Activated CD4-positive, alpha-beta T cell treated with anti-CD3 and anti-CD28 coated beads, Interleukin-10, Interleukin-2, amounts not matched to agents 100 ng/mL and 50 ng/mL, durations not matched to agents 16 hours and 8 hours (primary cell): ENCODE measurements at regions not wholly inside any gene's neighbourhood (a gene's known extent, or its start where the extent isn't known, plus 50 kb on each side); places are given as distances from the start of the nearest gene placed in this dataset.

Experiments used
- DNase-seq: peaks from one replicate; pipeline ENCODE4 v3.0.0-alpha.2; 2020

- no peak for DNase-seq
Measured at GRCh38 chr3:31404871-31405270, 127.9 kb upstream of the STT3B start.

GRCh38 chr3:31405515-31405914 is 127.2 kb upstream of the STT3B start:
- DNase-seq, result no peak

- no peak for DNase-seq
Measured at GRCh38 chr3:31406896-31407295, 125.8 kb upstream of the STT3B start.

- no peak for DNase-seq
Measured at GRCh38 chr3:31407665-31408064, 125.1 kb upstream of the STT3B start.

- no peak for DNase-seq
Measured at GRCh38 chr3:31408720-31409119, 124.0 kb upstream of the STT3B start.

GRCh38 chr3:31409389-31409788 is 123.3 kb upstream of the STT3B start:
- DNase-seq, result no peak

- DNase-seq, result no peak
Measured at GRCh38 chr3:31409866-31410265, 122.9 kb upstream of the STT3B start.

DNA sequence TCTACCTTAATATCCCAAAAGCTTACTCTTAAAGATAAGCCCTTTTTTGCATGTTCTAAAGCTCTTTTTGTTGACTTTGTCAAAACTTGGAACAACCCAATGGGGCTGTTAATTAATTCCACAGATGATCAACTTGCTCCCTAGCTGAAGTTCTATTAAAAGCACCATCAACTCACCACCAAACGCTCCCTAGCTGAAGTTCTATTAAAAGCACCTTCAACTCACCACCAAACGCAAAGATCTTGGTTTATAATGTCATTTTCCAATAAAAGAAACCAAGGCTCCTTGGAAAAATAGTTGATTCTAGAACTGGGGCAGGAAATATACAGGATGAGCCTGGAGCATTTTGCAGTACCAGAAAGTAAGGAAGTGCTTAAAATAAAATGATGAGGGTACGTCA is 122.3 kb upstream of the STT3B start:
- DNase-seq, result no peak

DNA sequence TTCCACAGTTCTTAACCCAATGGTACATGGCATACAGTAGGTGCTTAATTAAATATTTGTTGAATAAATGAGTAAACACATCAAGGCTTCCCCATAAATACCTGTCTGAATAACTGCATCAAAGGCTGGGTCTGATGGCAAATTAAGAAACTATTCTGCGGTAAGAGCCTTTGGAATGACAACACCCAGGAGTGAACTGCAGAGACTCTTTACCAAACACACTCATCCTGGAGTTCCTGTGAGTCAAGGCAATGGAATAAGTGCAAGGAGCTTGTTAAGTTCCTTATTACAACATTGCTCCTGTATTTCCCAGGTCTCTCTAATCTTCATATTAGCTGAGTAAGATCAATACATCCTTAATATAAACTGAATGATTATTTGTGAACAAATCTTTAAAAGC is 119.9 kb upstream of the STT3B start:
- no peak for DNase-seq

GRCh38 chr3:31413515-31413914 is 119.2 kb upstream of the STT3B start:
- DNase-seq, result no peak

GRCh38 chr3:31416980-31417379 is 115.7 kb upstream of the STT3B start:
- no peak for DNase-seq

GRCh38 chr3:31417486-31417885 is 115.2 kb upstream of the STT3B start:
- no peak for DNase-seq

DNA sequence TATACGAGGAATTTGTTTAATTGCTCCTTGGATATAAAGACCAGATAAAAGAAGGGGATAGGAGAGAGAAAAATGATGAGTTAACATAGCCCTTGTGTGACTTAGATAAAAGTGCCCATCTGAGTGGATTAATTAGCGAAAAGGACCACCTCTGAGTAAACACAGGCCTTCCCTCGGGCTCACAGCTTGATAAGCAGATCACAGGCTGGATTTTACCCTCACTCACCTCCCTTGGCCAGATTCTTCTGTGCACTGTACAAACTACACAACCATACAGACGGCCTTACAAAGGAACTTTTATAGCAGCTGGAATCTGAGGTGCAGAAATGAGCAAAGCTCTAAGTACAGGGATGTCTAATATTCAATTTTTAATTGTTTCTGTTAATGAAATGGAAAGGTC is 112.4 kb upstream of the STT3B start:
- no peak for DNase-seq

DNA sequence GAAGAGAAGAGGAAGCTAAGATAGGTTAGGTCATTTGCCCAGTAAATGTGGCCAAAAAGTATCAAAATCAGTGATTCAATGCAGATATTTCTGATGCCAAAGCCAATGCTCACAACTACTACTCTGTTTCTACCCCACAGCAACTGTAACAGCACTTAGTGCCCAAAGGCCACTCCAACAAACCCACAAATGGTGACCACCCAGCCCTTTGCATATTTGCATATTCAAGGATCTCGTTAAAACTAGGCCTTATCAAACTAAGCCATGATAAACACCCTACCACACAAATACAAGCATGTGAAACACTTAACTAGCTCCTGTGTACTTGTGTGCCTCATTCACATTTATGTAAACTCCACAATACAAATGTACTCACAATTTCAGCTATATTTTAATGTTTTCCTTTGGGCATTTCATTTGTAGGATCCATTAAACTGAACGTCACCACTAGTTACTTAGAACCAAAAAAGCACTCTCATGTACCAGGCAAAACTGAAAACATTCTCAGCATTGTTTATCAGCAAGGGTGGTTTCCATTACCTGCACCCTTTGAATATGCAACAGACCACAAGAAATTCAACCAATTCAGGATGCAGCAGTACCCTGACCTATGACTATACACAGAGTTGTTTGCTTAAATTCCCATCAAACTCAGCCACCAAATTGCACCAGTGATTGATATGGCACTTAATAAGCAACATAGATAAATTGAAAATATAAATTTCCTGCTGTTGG is 111.2 kb upstream of the STT3B start:
- no peak for DNase-seq

- DNase-seq, result no peak
Measured at GRCh38 chr3:31422237-31422636, 110.5 kb upstream of the STT3B start.

DNA sequence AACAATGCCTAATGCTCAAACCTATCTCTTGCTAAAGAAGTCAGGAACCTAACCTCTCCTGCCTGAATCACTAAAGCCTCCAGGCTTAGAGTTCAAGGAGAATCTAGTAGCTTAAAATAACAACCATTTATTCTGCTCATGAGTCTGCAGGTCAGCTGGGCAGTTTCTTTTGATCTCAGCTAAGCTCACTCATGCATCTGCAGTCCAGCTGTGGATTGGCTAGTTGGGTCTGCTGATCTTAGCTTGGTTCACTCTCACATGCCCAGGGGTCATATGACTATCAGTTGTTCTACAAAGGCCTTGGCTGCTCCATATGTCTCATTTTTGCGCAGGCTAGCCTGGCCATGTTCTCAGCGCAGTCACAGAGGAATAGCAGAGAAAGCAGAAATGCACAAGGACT is 109.2 kb upstream of the STT3B start:
- no peak for DNase-seq

DNA sequence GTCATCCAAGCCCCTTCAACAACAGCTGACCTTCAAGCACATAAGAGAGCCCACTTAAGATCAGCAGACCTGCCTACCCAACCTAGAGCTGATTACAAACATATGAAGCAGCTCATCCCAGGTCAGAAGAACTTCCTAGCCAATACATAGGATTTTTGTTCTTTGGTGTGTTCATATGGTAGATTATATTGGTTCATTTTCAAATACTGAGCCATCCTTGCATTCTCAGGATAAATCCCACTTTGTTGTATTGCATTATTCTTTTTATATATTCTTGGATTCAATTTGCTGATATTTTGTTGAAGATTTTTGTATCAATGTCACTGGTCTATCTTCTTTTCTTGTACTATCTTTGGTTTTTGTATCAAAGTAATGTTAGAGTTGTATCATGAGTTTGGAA is 107.3 kb upstream of the STT3B start:
- DNase-seq, result no peak

DNA sequence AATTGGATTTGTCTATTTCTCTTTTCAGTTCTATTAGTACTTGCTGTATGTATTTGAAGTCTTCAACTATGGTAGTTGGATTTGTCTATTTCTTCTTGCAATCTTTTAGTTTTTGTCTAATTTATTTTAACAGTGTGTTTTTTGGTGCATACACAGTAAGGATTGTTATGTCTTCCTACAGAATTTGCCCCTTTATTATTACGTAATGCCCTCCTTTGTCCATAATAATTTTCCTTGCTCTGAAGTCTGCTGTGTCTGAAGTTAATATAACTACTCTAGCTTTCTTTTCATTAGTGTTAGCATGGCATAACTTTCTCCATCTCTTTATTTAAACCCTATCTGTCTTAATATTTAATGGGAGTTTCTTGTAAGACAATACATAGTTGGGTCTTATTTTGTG is 105.1 kb upstream of the STT3B start:
- DNase-seq, result no peak

DNA sequence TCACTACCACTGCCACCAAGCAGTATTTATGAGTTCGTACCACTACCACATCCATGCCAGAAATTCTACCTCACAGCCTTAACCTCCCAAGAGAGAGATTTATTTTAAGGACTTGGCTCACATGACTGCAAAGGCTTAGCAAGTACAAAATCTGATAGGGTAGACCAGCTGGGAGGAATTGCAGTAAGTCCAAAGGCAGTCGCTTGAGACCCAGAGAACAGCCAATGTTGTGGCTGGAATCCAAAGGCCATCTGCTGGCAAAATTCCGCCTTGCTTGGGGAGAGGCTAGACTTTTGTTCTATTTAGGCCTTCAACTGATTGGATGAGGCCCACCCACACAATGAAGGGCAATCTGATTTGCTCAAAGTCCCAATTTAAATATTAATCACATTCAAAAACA is 101.4 kb upstream of the STT3B start:
- DNase-seq, result no peak

GRCh38 chr3:31432897-31433678 is 99.6 kb upstream of the STT3B start:
- no peak for DNase-seq

GRCh38 chr3:31433679-31433992 is 99.1 kb upstream of the STT3B start:
- DNase-seq, result no peak

DNA sequence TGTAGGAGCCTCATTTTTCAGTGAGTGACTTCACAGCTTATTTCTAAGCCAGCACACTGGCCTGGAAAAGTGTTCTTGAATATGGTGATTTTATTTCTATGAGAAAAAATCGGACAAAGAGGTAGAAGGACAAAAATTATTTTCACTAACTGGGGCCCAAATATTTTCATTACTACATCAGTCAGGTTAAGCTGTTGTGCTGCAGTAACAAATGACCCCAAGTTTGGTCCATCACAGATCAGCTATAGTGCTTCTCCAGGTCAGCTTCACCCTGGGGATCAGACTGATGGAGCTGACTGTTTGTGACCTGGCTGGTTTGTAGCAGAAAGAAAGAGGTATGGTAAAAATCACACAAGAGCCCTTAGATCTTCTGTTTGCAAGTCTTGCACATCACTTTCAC is 97.9 kb upstream of the STT3B start:
- DNase-seq, result no peak

DNA sequence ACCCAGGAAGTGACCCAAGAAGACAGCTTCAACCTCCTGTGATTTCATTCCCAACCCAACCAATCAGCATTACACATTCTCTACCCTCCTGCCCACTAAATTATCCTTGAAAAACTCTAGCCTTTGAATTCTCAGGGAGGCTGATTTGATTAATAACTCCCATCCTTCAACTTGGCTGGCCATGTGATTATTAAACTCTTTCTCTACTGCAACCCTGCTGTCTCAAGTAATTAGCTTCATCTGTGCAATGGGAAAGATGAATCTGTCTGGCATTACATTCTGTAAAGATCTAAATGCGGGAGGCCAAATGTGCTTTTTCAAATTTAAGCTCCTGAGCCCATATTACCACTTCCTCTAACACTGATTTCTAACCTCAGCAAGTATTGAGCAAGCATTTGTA is 95.9 kb upstream of the STT3B start:
- no peak for DNase-seq

GRCh38 chr3:31438742-31439141 is 94.0 kb upstream of the STT3B start:
- no peak for DNase-seq
